NT2/D1 (cell line): ENCODE measurements at regions not wholly inside any gene's neighbourhood (a gene's known extent, or its start where the extent isn't known, plus 50 kb on each side); places are given as distances from the start of the nearest gene placed in this dataset.

Source experiments
- SUZ12 ChIP-seq: IDR thresholded peaks from 2 replicates; pipeline ENCODE4 v1.6.1; 2011; ENCODE audit not compliant: insufficient read length, insufficient read depth; ENCODE audit errors: extremely low read depth
- YY1 ChIP-seq: IDR thresholded peaks from 2 replicates; pipeline ENCODE4 v1.6.1; 2011; ENCODE audit not compliant: insufficient read length, insufficient read depth
- ZNF274 ChIP-seq: IDR thresholded peaks from 2 replicates; pipeline ENCODE4 v1.6.1; 2011; ENCODE audit warnings: mild to moderate bottlenecking, low read depth, low read length

GRCh38 chr11:116485425-116485824 lies 287.4 kb downstream of the BUD13 start:
- no peak for TF ChIP-seq ZNF274
- no peak for TF ChIP-seq YY1
- no peak for TF ChIP-seq SUZ12
